ENCODE measurements at regions not wholly inside any gene's neighbourhood (a gene's known extent, or its start where the extent isn't known, plus 50 kb on each side); places are given as distances from the start of the nearest gene placed in this dataset.

GRCh38 chr9:3047912-3048311 is 204.0 kb upstream of the PUM3 start:
- WGBS, 3 donors: 66 to 96% (median 82%) methylated on average over 3 of the region's 3 CpGs
- Histone ChIP-seq H3K36me3 (ENCODE audit: insufficient read depth in 1 of 2, low read depth in 1 of 2) (no peaks in the 10 kb centered on the region), H3K4me1 (no peaks in the 10 kb centered on the region), H3K4me3 (no peak overlapping the region), H3K9me3 (no peaks in the 10 kb centered on the region), H3K27ac (no peak overlapping the region), H3K27me3 (ENCODE audit: insufficient read depth in 3 of 3, low read length in 2 of 3) (no peaks in the 10 kb centered on the region)
- no peak for ATAC-seq
- intact Hi-C loops (cut with DNase I): no loop called here
- DNase-seq: no peak
- TF ChIP-seq CTCF (IDR thresholded peaks at IDR 0.05): no peak

- no peak overlapping the region for H3K27ac ChIP-seq
- intact Hi-C loops (cut with DNase I): no loop called here
Measured at GRCh38 chr9:3045153-3045552, 201.3 kb upstream of the PUM3 start.

DNA sequence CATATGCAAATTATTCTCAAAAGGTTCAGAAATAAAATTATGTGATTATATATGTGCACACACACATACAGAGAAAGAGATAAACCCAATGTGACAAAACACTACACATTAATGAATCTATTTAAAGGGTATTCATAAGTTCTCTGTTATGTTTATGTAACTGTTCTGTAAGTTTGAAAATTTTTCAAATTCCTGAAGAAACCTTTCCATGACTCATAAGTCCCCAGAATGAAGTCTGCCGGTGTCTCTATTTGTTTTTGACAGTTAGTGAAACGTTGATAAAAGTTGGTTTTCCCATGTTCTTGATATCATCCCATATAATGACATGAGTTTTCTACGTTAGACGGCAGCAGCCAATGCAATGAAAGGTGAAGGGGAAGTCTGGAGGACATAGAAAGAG is 199.5 kb upstream of the PUM3 start:
- no peaks in the 10 kb centered on the region for H3K27me3 ChIP-seq (ENCODE audit: insufficient read depth in 3 of 3, low read length in 2 of 3)
- no peak overlapping the region for H3K27ac ChIP-seq
- DNase-seq: no peak
- 59 to 72% (median 65%) methylated on average over 4 of the region's 4 CpGs for WGBS, 3 donors
- TF ChIP-seq CTCF (IDR thresholded peaks at IDR 0.05): no peak
- no peak for ATAC-seq
- no peak overlapping the region for H3K4me3 ChIP-seq
- no peaks in the 10 kb centered on the region for H3K4me1 ChIP-seq
- H3K9me3 ChIP-seq: no peaks in the 10 kb centered on the region
- intact Hi-C loops (cut with DNase I): no loop called here
- H3K36me3 ChIP-seq (ENCODE audit: insufficient read depth in 1 of 2, low read depth in 1 of 2): no peaks in the 10 kb centered on the region

More at GRCh38 chr9:3045153-3045552, 201.3 kb upstream of the PUM3 start:
- Histone ChIP-seq H3K36me3 (ENCODE audit: insufficient read depth in 1 of 2, low read depth in 1 of 2) (no peaks in the 10 kb centered on the region), H3K9me3 (no peaks in the 10 kb centered on the region), H3K27me3 (ENCODE audit: insufficient read depth in 3 of 3, low read length in 2 of 3) (no peaks in the 10 kb centered on the region), H3K4me3 (no peak overlapping the region), H3K4me1 (no peaks in the 10 kb centered on the region)
- no peak for ATAC-seq
- no peak for DNase-seq
- WGBS, 3 donors: 23 to 28% (median 24%) methylated on average over 1 of the region's 1 CpG
- TF ChIP-seq CTCF (IDR thresholded peaks at IDR 0.05): no peak

- WGBS, 3 donors: 39 to 41% (median 39%) methylated on average over 3 of the region's 3 CpGs
- DNase-seq (no peak), ATAC-seq (no peak)
- H3K9me3 ChIP-seq: no peaks in the 10 kb centered on the region
- no peak overlapping the region for H3K27ac ChIP-seq
- H3K27me3 ChIP-seq (ENCODE audit: insufficient read depth in 3 of 3, low read length in 2 of 3): no peaks in the 10 kb centered on the region
- intact Hi-C loops (cut with DNase I): no loop called here
- H3K36me3 ChIP-seq (ENCODE audit: insufficient read depth in 1 of 2, low read depth in 1 of 2): no peaks in the 10 kb centered on the region
- TF ChIP-seq CTCF (IDR thresholded peaks at IDR 0.05): no peak
- H3K4me1 ChIP-seq: no peaks in the 10 kb centered on the region
- no peak overlapping the region for H3K4me3 ChIP-seq
Measured at GRCh38 chr9:3040761-3041160, 196.9 kb upstream of the PUM3 start.

GRCh38 chr9:3036333-3036700 is 192.4 kb upstream of the PUM3 start:
- Histone ChIP-seq H3K36me3 (ENCODE audit: insufficient read depth in 1 of 2, low read depth in 1 of 2) (no peaks in the 10 kb centered on the region), H3K27ac (no peak overlapping the region), H3K9me3 (no peaks in the 10 kb centered on the region), H3K4me3 (no peak overlapping the region), H3K27me3 (ENCODE audit: insufficient read depth in 3 of 3, low read length in 2 of 3) (no peaks in the 10 kb centered on the region), H3K4me1 (no peaks in the 10 kb centered on the region)
- ATAC-seq: no peak
- intact Hi-C loops (cut with DNase I): no loop called here
- WGBS, 3 donors: 13 to 24% (median 23%) methylated on average over 1 of the region's 1 CpG
- no peak for DNase-seq
- TF ChIP-seq CTCF (IDR thresholded peaks at IDR 0.05): no peak
